ENCODE measurements at regions not wholly inside any gene's neighbourhood (a gene's known extent, or its start where the extent isn't known, plus 50 kb on each side); places are given as distances from the start of the nearest gene placed in this dataset.

- no peak overlapping the region for H3K4me2 ChIP-seq (ENCODE audit: low read depth, low read length)
- no peaks in the 10 kb centered on the region for H3K4me1 ChIP-seq (ENCODE audit: low read length)
- no peaks in the 10 kb centered on the region for H3K79me2 ChIP-seq (ENCODE audit: low read length)
- H3K9me2 ChIP-seq (replicated peaks; ENCODE audit: insufficient read depth, low read length) = no peaks in the 10 kb centered on the region
- H3K9ac ChIP-seq (ENCODE audit: low read length) = no peak overlapping the region
- H3F3A ChIP-seq (ENCODE audit: insufficient read depth, low read length) = no peaks in the 10 kb centered on the region
- no peaks in the 10 kb centered on the region for H4K20me1 ChIP-seq (ENCODE audit: insufficient read depth, low read length)
- no peak for DNase-seq
- no peak overlapping the region for H3K27ac ChIP-seq (ENCODE audit: low read length)
- H2AFZ ChIP-seq (ENCODE audit: low read length) = no peak overlapping the region
- no peaks in the 10 kb centered on the region for H3K27me3 ChIP-seq (replicated peaks; ENCODE audit: insufficient read depth, low read length)
- H3K36me3 ChIP-seq (replicated peaks; ENCODE audit: insufficient read depth, low read length) = no peaks in the 10 kb centered on the region
- no peaks in the 10 kb centered on the region for H3K9me3 ChIP-seq (replicated peaks; ENCODE audit: insufficient read depth, low read length)
- H3K4me3 ChIP-seq (ENCODE audit: low read length) = no peak overlapping the region
- TF ChIP-seq EZH2 (optimal IDR thresholded peaks at IDR 0.05; ENCODE audit: low read depth, low read length) (no peak), EZH2phosphoT487 (IDR thresholded peaks at IDR 0.05; ENCODE audit: low read length) (no peak), CTCF (IDR thresholded peaks at IDR 0.05; ENCODE audit: low read length) (no peak)
Observed at GRCh38 chr12:68405343-68405781, 73.2 kb upstream of the MDM1 start.

- H3K4me2 ChIP-seq (ENCODE audit: low read depth, low read length) = no peak overlapping the region
- H3K9me2 ChIP-seq (replicated peaks; ENCODE audit: insufficient read depth, low read length) = no peaks in the 10 kb centered on the region
- H3K9me3 ChIP-seq (replicated peaks; ENCODE audit: insufficient read depth, low read length) = no peaks in the 10 kb centered on the region
- H3K36me3 ChIP-seq (replicated peaks; ENCODE audit: insufficient read depth, low read length) = no peaks in the 10 kb centered on the region
- H3K4me1 ChIP-seq (ENCODE audit: low read length) = no peaks in the 10 kb centered on the region
- no peak for DNase-seq
- no peak for TF ChIP-seq EZH2 (optimal IDR thresholded peaks at IDR 0.05; ENCODE audit: low read depth, low read length)
- no peak for TF ChIP-seq CTCF (IDR thresholded peaks at IDR 0.05; ENCODE audit: low read length)
- TF ChIP-seq EZH2phosphoT487 (IDR thresholded peaks at IDR 0.05; ENCODE audit: low read length) = no peak
- H3K9ac ChIP-seq (ENCODE audit: low read length) = no peak overlapping the region
- H3K4me3 ChIP-seq (ENCODE audit: low read length) = no peak overlapping the region
- H3K27ac ChIP-seq (ENCODE audit: low read length) = no peak overlapping the region
- no peak overlapping the region for H2AFZ ChIP-seq (ENCODE audit: low read length)
- no peaks in the 10 kb centered on the region for H3F3A ChIP-seq (ENCODE audit: insufficient read depth, low read length)
- no peaks in the 10 kb centered on the region for H3K27me3 ChIP-seq (replicated peaks; ENCODE audit: insufficient read depth, low read length)
- no peaks in the 10 kb centered on the region for H3K79me2 ChIP-seq (ENCODE audit: low read length)
- no peaks in the 10 kb centered on the region for H4K20me1 ChIP-seq (ENCODE audit: insufficient read depth, low read length)
Observed at GRCh38 chr12:68406134-68406576, 74.0 kb upstream of the MDM1 start.

- Histone ChIP-seq H3K36me3 (replicated peaks; ENCODE audit: insufficient read depth, low read length) (no peaks in the 10 kb centered on the region), H3K4me2 (ENCODE audit: low read depth, low read length) (no peak overlapping the region), H3K9ac (ENCODE audit: low read length) (no peak overlapping the region), H4K20me1 (ENCODE audit: insufficient read depth, low read length) (no peaks in the 10 kb centered on the region), H3K9me2 (replicated peaks; ENCODE audit: insufficient read depth, low read length) (no peaks in the 10 kb centered on the region), H3F3A (ENCODE audit: insufficient read depth, low read length) (no peaks in the 10 kb centered on the region), H3K4me3 (ENCODE audit: low read length) (no peak overlapping the region), H3K79me2 (ENCODE audit: low read length) (no peaks in the 10 kb centered on the region), H3K27ac (ENCODE audit: low read length) (no peak overlapping the region), H3K27me3 (replicated peaks; ENCODE audit: insufficient read depth, low read length) (no peaks in the 10 kb centered on the region), H2AFZ (ENCODE audit: low read length) (no peak overlapping the region), H3K4me1 (ENCODE audit: low read length) (no peaks in the 10 kb centered on the region), H3K9me3 (replicated peaks; ENCODE audit: insufficient read depth, low read length) (no peaks in the 10 kb centered on the region)
- TF ChIP-seq EZH2 (optimal IDR thresholded peaks at IDR 0.05; ENCODE audit: low read depth, low read length) (no peak), EZH2phosphoT487 (IDR thresholded peaks at IDR 0.05; ENCODE audit: low read length) (no peak), CTCF (IDR thresholded peaks at IDR 0.05; ENCODE audit: low read length) (no peak)
- no peak for DNase-seq
Observed at GRCh38 chr12:68406911-68407310, 74.7 kb upstream of the MDM1 start.

Measured in MM.1S (cell line).